RCC 7860 (cell line): ENCODE measurements at regions not wholly inside any gene's neighbourhood (a gene's known extent, or its start where the extent isn't known, plus 50 kb on each side); places are given as distances from the start of the nearest gene placed in this dataset.
"Not testable (repeated sequence)": the region's sequence is repeated elsewhere in the genome, so short reads cannot be mapped to it uniquely, and the experiment has no call there.

ENCODE experiments used
- DNase-seq: peaks from one replicate; pipeline ENCODE4 v3.0.0-alpha.2; 2015; ENCODE audit warnings: low spot score
- FAIRE-seq: peaks from 2 replicates; lab custom pipeline; 2012; peaks lifted over from hg19 to GRCh38; lab: Jason Lieb, UNC

- FAIRE-seq (no peak), DNase-seq (no peak)
Observed at GRCh38 chr1:99361406-99361805, 97.1 kb downstream of the PLPPR4 start.

GRCh38 chr1:99363531-99363930 is 99.2 kb downstream of the PLPPR4 start:
- FAIRE-seq: no peak
- no peak for DNase-seq

- no peak for FAIRE-seq
- no peak for DNase-seq
Observed at GRCh38 chr1:99365141-99365540, 100.8 kb downstream of the PLPPR4 start.

GRCh38 chr1:99365545-99365944 is 101.3 kb downstream of the PLPPR4 start:
- DNase-seq (no peak), FAIRE-seq (no peak)

GRCh38 chr1:99369154-99369553 is 104.9 kb downstream of the PLPPR4 start:
- no peak for DNase-seq

GRCh38 chr1:99370476-99370875 is 106.2 kb downstream of the PLPPR4 start:
- FAIRE-seq: no peak

More at GRCh38 chr1:99369154-99369553, 104.9 kb downstream of the PLPPR4 start:
- FAIRE-seq: no peak

GRCh38 chr1:99371413-99371812 is 107.1 kb downstream of the PLPPR4 start:
- no peak for DNase-seq
- no peak for FAIRE-seq

More at GRCh38 chr1:99370476-99370875, 106.2 kb downstream of the PLPPR4 start:
- DNase-seq: no peak

- no peak for FAIRE-seq
- no peak for DNase-seq
Observed at GRCh38 chr1:99374109-99374508, 109.8 kb downstream of the PLPPR4 start.

- DNase-seq, FAIRE-seq: not testable (repeated sequence)
Observed at GRCh38 chr1:99374693-99375092, 110.4 kb downstream of the PLPPR4 start.

- no peak for FAIRE-seq
Observed at GRCh38 chr1:99384021-99384420, 119.7 kb downstream of the PLPPR4 start.

GRCh38 chr1:99385852-99386251 is 121.6 kb downstream of the PLPPR4 start:
- DNase-seq (no peak), FAIRE-seq (no peak)

More at GRCh38 chr1:99384021-99384420, 119.7 kb downstream of the PLPPR4 start:
- DNase-seq: no peak

GRCh38 chr1:99396389-99396788 is 132.1 kb downstream of the PLPPR4 start:
- no peak for DNase-seq
- no peak for FAIRE-seq

- DNase-seq: no peak
- no peak for FAIRE-seq
Observed at GRCh38 chr1:99397029-99397428, 132.7 kb downstream of the PLPPR4 start.

- FAIRE-seq: no peak
- DNase-seq: no peak
Observed at GRCh38 chr1:99397863-99398262, 133.6 kb downstream of the PLPPR4 start.

GRCh38 chr1:99401556-99401955 is 137.3 kb downstream of the PLPPR4 start:
- not testable (repeated sequence) for FAIRE-seq, DNase-seq

- not testable (repeated sequence) for DNase-seq, FAIRE-seq
Observed at GRCh38 chr1:99404399-99404798, 140.1 kb downstream of the PLPPR4 start.

GRCh38 chr1:99405325-99405724 is 141.0 kb downstream of the PLPPR4 start:
- FAIRE-seq, DNase-seq: not testable (repeated sequence)

GRCh38 chr1:99407018-99407417 is 142.7 kb downstream of the PLPPR4 start:
- no peak for DNase-seq

GRCh38 chr1:99424087-99424486 is 159.8 kb downstream of the PLPPR4 start:
- FAIRE-seq (no peak), DNase-seq (no peak)

More at GRCh38 chr1:99407018-99407417, 142.7 kb downstream of the PLPPR4 start:
- no peak for FAIRE-seq

GRCh38 chr1:99429754-99430153 is 165.5 kb downstream of the PLPPR4 start:
- no peak for DNase-seq
- no peak for FAIRE-seq

- FAIRE-seq (no peak), DNase-seq (no peak)
Observed at GRCh38 chr1:99438656-99439230, 174.5 kb downstream of the PLPPR4 start.

GRCh38 chr1:99439433-99440075 is 175.3 kb downstream of the PLPPR4 start:
- FAIRE-seq: no peak
- DNase-seq: no peak
